MCF 10A (cell line): ENCODE measurements at regions not wholly inside any gene's neighbourhood (a gene's known extent, or its start where the extent isn't known, plus 50 kb on each side); places are given as distances from the start of the nearest gene placed in this dataset.

Experiments
- BruUV-seq: library from RNA; stranded (reverse); fragments of 400-500 nt; replicated peaks from 2 replicates; lab custom pipeline; 2021; lab: Mats Ljungman, UMichigan
- CTCF ChIA-PET: fragments of 300-600 bp; sonication (Branson Sonifier 250); formaldehyde crosslinking; extraction: SDS; loops from one replicate; lab custom pipeline; 2021; ENCODE audit warnings: antibody characterized with exemption, inconsistent platforms; lab: Yijun Ruan, JAX
- POLR2A ChIA-PET: fragments of 300-600, 350-650 bp; sonication (Branson Sonifier 250); formaldehyde crosslinking; extraction: SDS; loops from one replicate; lab custom pipeline; 2020; ENCODE audit warnings: antibody characterized with exemption, inconsistent platforms; lab: Yijun Ruan, JAX
- DNase-seq: peaks from one replicate; pipeline ENCODE4 v3.0.0-alpha.2; 2018; ENCODE audit not compliant: unreplicated experiment
- H3K27ac Mint-ChIP-seq: one replicate; pipeline ENCODE4 v1.8.0; 2022; ENCODE audit warnings: mild to moderate bottlenecking, low read depth, mixed read lengths; ENCODE audit not compliant: unreplicated experiment
- H3K27me3 Mint-ChIP-seq: one replicate; pipeline ENCODE4 v1.8.0; 2022; ENCODE audit warnings: mixed read lengths; ENCODE audit not compliant: insufficient read depth, unreplicated experiment
- H3K36me3 Mint-ChIP-seq: one replicate; pipeline ENCODE4 v1.8.0; 2022; ENCODE audit warnings: mild to moderate bottlenecking, moderate library complexity, mixed read lengths; ENCODE audit not compliant: insufficient read depth, unreplicated experiment
- H3K4me1 Mint-ChIP-seq: one replicate; pipeline ENCODE4 v1.8.0; 2022; ENCODE audit warnings: mixed read lengths; ENCODE audit not compliant: insufficient read depth, unreplicated experiment
- H3K4me3 Mint-ChIP-seq: one replicate; pipeline ENCODE4 v1.8.0; 2022; ENCODE audit warnings: mild to moderate bottlenecking, moderate library complexity, mixed read lengths; ENCODE audit not compliant: unreplicated experiment
- H3K9me3 Mint-ChIP-seq: one replicate; pipeline ENCODE4 v1.8.0; 2022; ENCODE audit warnings: mixed read lengths; ENCODE audit not compliant: unreplicated experiment
- intact Hi-C: fragments of 100-400 bp; cut with micrococcal nuclease; formaldehyde crosslinking; loops from 2 replicates; pipeline ENCODE4 v1.14.1; 2022
- TF ChIP-seq, protein P1 (sequence below): fragments of 200-600 bp; IDR thresholded peaks from one replicate; pipeline ENCODE4 v1.8.0; 2022; ENCODE audit warnings: antibody characterized with exemption, mild to moderate bottlenecking; ENCODE audit not compliant: unreplicated experiment

DNA sequence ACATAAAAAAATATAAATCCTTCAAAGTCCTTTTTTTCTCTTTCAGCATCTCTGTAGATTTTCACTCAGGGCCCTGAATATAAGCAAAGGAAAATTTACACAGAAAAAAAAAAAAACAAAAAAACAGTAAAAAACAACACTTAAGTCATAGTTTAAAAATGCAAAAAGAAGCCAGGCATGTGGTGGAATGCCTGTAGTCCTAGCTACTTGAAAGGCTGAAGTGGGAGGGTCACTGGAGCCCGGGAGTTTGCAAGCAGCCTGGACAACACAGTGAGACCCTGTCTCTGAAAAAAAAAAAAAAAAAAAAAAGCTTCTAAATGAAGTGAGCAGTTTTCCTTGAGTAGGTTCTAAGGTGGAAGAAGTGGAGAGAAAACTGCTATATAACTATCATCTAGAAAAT lies 55.0 kb upstream of the BNC2 start:
- Mint-ChIP-seq H3K27me3 (no peaks in the 10 kb centered on the region), H3K9me3 (no peaks in the 10 kb centered on the region), H3K4me3 (no peak overlapping the region), H3K27ac (no peak overlapping the region), H3K36me3 (no peaks in the 10 kb centered on the region), H3K4me1 (no peaks in the 10 kb centered on the region)
- no TSS peak for BruUV-seq
- intact Hi-C loops: no loop called here
- no peak for DNase-seq
- CTCF ChIA-PET: no interaction called here
- POLR2A ChIA-PET: no interaction called here
- TF ChIP-seq, protein P1, sequence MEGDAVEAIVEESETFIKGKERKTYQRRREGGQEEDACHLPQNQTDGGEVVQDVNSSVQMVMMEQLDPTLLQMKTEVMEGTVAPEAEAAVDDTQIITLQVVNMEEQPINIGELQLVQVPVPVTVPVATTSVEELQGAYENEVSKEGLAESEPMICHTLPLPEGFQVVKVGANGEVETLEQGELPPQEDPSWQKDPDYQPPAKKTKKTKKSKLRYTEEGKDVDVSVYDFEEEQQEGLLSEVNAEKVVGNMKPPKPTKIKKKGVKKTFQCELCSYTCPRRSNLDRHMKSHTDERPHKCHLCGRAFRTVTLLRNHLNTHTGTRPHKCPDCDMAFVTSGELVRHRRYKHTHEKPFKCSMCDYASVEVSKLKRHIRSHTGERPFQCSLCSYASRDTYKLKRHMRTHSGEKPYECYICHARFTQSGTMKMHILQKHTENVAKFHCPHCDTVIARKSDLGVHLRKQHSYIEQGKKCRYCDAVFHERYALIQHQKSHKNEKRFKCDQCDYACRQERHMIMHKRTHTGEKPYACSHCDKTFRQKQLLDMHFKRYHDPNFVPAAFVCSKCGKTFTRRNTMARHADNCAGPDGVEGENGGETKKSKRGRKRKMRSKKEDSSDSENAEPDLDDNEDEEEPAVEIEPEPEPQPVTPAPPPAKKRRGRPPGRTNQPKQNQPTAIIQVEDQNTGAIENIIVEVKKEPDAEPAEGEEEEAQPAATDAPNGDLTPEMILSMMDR: no peak

DNA sequence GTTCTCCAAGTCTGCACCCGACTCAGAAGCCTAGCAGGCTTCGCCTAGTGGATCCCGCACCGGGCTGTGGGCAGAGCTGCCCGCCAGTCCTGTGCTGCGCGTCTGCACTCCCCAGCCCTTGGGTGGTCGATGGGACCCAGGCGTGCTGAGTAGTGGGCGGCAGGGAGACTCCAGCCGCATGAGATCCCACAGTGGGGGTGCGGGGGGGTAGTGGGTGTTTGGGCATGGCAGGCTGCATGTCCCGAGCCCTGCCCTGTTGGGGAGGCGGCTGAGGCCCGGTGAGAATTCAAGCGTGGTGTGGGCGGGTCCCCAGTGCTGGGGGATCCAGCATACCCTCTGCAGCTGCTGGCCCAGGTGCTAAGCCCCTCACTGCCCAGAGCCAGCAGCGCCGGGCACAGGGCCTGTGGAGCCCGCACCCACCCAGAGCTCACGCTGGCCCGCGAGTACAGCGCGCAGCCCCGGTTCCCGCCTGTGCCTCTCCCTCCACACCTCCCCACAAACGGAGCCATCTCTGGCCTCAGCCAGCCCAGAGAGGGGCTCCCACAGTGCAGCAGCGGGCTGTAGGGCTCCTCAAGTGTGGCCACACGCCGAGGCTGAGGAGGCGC lies 53.9 kb upstream of the BNC2 start:
- Mint-ChIP-seq H3K4me1 (no peaks in the 10 kb centered on the region), H3K27me3 (no peaks in the 10 kb centered on the region), H3K4me3 (no peak overlapping the region), H3K36me3 (no peaks in the 10 kb centered on the region), H3K27ac (no peak overlapping the region), H3K9me3 (no peaks in the 10 kb centered on the region)
- ChIA-PET CTCF (interaction anchor here (0.7 to 2.4 kb wide), 5 partner anchors 9 to 1784 kb away, joined by 3 to 6 read pairs (median 3); no protein-coding TSS in a partner anchor), POLR2A (no interaction called here)
- DNase-seq: no peak
- intact Hi-C loops: no loop called here
- TF ChIP-seq, protein P1: no peak
- BruUV-seq: no TSS peak

DNA sequence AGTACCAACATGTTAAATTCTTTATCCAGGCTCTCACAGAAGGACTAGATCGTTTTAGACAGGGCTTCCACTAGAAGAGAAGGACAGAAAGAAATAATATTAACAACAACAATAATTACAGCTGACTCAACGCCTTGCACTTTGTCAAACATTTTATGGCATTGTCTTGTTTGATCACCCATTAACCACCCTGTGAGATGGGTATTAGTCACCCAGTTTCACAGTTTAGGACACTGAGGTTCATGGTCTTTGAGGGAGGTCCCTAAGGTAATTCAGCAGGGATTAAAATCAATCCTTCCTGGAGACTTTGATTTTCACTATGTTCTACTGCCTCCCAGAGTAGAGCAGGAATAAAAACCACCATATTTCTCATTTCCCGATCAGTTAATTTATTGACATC lies 51.4 kb upstream of the BNC2 start:
- Mint-ChIP-seq H3K27ac (no peak overlapping the region), H3K4me1 (no peaks in the 10 kb centered on the region), H3K9me3 (peaks cover 5% of the 10 kb centered on the region), H3K27me3 (no peaks in the 10 kb centered on the region), H3K4me3 (no peak overlapping the region), H3K36me3 (no peaks in the 10 kb centered on the region)
- intact Hi-C loops: no loop called here
- TF ChIP-seq, protein P1: no peak
- BruUV-seq: no TSS peak
- peak; percentile 22 for DNase-seq
- CTCF ChIA-PET: interaction anchor here (0.8 to 2.4 kb wide), 7 partner anchors 9 to 1048 kb away, joined by 3 to 7 read pairs (median 3); no protein-coding TSS in a partner anchor
- POLR2A ChIA-PET: no interaction called here
